GM13977 (cell line): ENCODE measurements at regions not wholly inside any gene's neighbourhood (a gene's known extent, or its start where the extent isn't known, plus 50 kb on each side); places are given as distances from the start of the nearest gene placed in this dataset.

Experiments used
- DNase-seq: peaks from one replicate; pipeline ENCODE4 v3.0.0; 2012; ENCODE audit warnings: low spot score
- in situ Hi-C: fragments of 300-500 bp; cut with MboI; formaldehyde crosslinking; loops from one replicate; pipeline ENCODE4 v1.12.0; 2022; ENCODE audit warnings: low sequenced_read_pairs, low pct_unique_long_range_greater_than_20kb, mixed read lengths, inconsistent platforms; ENCODE audit not compliant: unreplicated experiment
- TF ChIP-seq, protein P1 (sequence below): IDR thresholded peaks from 2 replicates; pipeline ENCODE4 v1.5.1; 2012; ENCODE audit warnings: mild to moderate bottlenecking, control low read depth; ENCODE audit not compliant: insufficient read depth; ENCODE audit errors: extremely low read depth, missing control alignments

DNA sequence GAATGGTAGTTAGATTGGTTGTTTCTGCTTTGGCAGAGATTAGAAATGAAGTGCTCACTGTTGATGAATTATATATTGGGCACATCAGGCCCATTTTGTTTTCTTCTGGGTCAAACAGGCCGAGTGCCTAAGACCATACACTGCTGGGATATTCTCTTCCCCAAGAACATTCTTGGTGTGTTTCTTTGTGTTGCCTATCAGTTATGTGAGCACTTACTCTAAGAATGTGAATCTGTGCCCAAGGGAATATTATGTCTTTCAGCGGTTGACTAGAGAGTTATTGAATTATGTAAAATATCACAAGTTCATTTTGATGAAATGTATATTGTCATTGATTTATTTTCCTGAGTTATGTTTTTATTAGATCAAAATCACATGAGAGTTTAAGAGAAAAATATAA is 255.5 kb upstream of the SMIM30 start:
- DNase-seq = no peak
- in situ Hi-C loops = no loop called here
- TF ChIP-seq, protein P1, sequence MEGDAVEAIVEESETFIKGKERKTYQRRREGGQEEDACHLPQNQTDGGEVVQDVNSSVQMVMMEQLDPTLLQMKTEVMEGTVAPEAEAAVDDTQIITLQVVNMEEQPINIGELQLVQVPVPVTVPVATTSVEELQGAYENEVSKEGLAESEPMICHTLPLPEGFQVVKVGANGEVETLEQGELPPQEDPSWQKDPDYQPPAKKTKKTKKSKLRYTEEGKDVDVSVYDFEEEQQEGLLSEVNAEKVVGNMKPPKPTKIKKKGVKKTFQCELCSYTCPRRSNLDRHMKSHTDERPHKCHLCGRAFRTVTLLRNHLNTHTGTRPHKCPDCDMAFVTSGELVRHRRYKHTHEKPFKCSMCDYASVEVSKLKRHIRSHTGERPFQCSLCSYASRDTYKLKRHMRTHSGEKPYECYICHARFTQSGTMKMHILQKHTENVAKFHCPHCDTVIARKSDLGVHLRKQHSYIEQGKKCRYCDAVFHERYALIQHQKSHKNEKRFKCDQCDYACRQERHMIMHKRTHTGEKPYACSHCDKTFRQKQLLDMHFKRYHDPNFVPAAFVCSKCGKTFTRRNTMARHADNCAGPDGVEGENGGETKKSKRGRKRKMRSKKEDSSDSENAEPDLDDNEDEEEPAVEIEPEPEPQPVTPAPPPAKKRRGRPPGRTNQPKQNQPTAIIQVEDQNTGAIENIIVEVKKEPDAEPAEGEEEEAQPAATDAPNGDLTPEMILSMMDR = no peak

DNA sequence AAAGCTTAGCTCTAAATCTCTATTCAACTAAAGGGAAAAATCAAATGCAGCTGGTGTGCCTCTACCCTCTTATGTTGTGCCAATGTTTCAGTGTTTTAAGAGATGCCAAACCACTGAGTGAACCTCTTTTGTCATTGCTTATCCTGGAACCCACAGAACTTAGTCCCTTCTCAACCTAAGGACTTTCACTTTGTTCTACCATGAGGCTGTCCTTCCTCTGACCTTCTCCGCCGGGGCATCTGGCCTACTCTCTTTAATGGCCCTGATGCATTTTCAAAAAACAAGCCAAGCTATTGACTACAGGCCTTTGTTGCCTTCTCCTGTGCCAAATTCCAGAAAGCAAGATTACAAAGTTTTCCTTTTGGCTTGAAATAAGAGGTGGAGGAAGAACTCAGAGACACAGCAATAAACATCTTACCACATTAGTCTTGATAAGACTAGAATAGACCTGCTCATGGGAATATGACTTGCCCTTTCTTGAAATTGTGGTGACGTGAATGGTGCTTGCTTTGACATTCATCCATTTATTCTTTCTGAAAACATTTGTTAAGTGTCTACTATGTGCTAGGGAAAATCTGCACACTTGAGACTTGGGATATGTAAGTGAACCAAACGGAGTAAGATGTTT is 253.2 kb upstream of the SMIM30 start:
- TF ChIP-seq, protein P1 = no peak
- no peak for DNase-seq
- in situ Hi-C loops = no loop called here

DNA sequence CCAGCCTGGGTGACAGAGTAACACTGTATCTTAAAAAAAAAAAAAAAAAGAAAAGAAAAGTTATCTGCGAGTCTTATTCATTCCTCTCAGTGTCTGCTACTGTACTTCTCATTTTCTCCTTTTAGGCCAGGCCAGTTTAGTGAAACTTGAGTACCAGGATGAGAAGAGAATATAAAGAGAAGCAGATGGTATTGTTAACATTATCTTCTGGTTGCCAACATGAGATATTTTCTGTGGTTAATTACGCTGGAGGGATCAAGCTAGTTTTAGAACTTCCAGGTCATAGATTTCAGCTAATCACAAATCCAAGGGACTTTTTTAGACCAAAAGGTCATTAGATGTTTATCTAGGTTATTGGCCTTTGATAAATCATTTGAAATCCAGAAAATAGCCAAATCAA is 252.6 kb upstream of the SMIM30 start:
- no peak for DNase-seq
- TF ChIP-seq, protein P1 = no peak
- in situ Hi-C loops = no loop called here

DNA sequence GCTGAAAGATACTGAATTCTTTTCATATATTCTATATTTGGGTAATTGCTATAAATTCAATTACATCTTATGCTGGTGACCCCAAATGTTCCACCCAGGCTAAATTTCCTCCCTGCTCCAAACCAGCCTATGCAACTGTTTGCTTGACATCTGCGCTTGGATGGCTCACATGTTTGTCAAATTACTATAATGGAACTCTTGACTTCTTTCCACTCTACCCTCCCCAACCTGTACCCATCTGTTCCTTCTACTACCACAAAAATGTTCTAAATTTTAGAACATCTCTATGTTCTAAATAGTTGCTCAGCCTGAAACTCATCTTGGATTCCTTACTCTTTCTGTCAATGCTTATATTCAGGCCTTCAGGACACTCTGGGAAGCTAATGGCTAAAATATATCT is 249.9 kb upstream of the SMIM30 start:
- in situ Hi-C loops = no loop called here
- TF ChIP-seq, protein P1 = no peak
- no peak for DNase-seq

DNA sequence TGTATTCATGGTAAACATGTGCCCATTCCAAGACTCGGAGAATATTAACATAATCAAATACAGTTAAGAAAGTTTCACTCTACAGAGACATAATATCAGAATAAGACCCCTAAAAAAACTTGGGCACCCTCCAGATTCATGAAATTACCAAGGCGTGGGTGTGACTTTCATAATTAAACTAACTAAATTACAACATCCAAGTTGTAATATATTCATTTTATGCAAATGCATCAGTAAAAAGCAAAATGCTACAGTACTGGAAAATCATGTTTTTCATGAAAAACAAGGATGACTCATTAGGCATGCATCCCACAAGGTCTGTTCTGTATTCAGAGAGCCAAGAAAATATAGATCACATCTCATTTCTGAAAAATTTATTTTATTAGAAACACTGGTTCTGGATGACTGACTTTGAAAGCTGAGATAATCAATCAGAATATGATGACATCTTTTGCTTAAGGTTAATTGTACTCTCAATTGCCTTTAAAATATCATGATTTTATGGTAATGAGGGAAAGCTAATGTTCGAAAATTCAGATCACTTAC is 248.8 kb upstream of the SMIM30 start:
- DNase-seq = no peak
- in situ Hi-C loops = no loop called here
- TF ChIP-seq, protein P1 = no peak

DNA sequence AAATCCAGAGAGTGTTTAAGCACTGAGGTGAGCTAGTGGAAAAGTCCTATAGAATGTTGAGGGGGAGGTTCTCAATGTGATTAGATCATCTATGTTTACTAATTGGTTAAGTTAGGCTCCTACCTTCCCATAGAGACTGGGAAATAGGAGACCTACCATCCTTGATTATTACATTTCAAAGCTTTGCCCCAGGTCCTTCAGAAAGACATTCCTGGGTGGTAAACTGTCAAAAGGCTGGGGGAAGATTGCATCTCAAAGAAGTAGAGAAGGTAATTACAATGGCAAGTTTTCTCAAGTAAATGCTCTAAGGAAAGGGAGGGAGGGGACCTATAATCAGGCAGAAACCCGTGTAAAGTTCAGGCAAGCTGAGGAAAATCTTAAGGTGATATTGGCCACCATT is 247.8 kb upstream of the SMIM30 start:
- no peak for DNase-seq
- in situ Hi-C loops = no loop called here
- TF ChIP-seq, protein P1 = no peak
